Adrenal gland (tissue), 9 donors: ENCODE measurements at regions not wholly inside any gene's neighbourhood (a gene's known extent, or its start where the extent isn't known, plus 50 kb on each side); places are given as distances from the start of the nearest gene placed in this dataset.

ENCODE experiments used
- DNase-seq, 7 donors: peaks; one replicate each; pipeline ENCODE4 v3.0.0-alpha.2; 2019 to 2020
- H3K27ac ChIP-seq, 5 donors: fragments of 200-600 bp; sonication (generic) in 4 of 5; 1 replicate in 3 of 5; 2 replicates in 2 of 5; pipeline versions ENCODE4 v1.5.1 to v1.8.0; 2016 to 2020; ENCODE audit warnings: mild to moderate bottlenecking in 1 of 5
- H3K27me3 ChIP-seq: fragments of 200-600 bp; 2 replicates; pipeline ENCODE4 v1.8.0; 2021
- H3K36me3 ChIP-seq, 2 donors: fragments of 200-600 bp; replicated peaks in 1 of 2; 1 replicate in 1 of 2; 2 replicates in 1 of 2; pipeline versions ENCODE4 v1.5.1 to v1.8.0; 2018 to 2022
- H3K4me1 ChIP-seq, 2 donors: fragments of 200-600 bp; replicated peaks in 1 of 2; 1 replicate in 1 of 2; 2 replicates in 1 of 2; pipeline versions ENCODE4 v1.5.1 to v1.8.0; 2018 to 2021
- H3K4me3 ChIP-seq, 4 donors: fragments of 200-600 bp; sonication (generic) in 3 of 4; one replicate each; pipeline ENCODE4 v1.5.1; 2016 to 2018
- H3K9me3 ChIP-seq, 3 donors: fragments of 200-600 bp; sonication (generic) in 1 of 3; replicated peaks in 1 of 3; 1 replicate in 2 of 3; 2 replicates in 1 of 3; pipeline versions ENCODE4 v1.5.1 to v1.8.0; 2016 to 2021
- POLR2A ChIP-seq, 2 donors: fragments of 450-650 bp; IDR thresholded peaks; one replicate each; pipeline ENCODE4 v1.6.1; 2017; ENCODE audit warnings: antibody characterized with exemption in 2 of 2, mild to moderate bottlenecking in 2 of 2, moderate library complexity in 1 of 2
- WGBS, 4 donors: extraction: QIAGEN DNeasy Blood & Tissue Kit in 2 of 4; methylation state at CpG; one replicate each; pipeline versions ENCODE4 v1.1.5 to v1.1.7; 2013 to 2017; 5-methylcytosine and 5-hydroxymethylcytosine counted together
- intact Hi-C, 2 donors: fragments of 100-400 bp; cut with DNase I; formaldehyde crosslinking; loops; one replicate each; pipeline versions ENCODE4 v1.14.1 to v1.15.0; 2022 to 2023
- TF ChIP-seq, protein P1 (sequence below), 6 experiments: fragments of 450-650 bp in 4 of 6; fragments of 200-600 bp in 2 of 6; sonication (generic) in 1 of 6; IDR thresholded peaks; 1 replicate in 5 of 6; 2 replicates in 1 of 6; pipeline versions ENCODE4 v1.5.1 to v1.8.0; 2016 to 2021; ENCODE audit warnings: antibody characterized with exemption in 6 of 6, mild to moderate bottlenecking in 2 of 6, moderate library complexity in 1 of 6
- donor health status: healthy with polysubstance abuse.
- donor health status: Bipolar disorder and iron deficiency.
- donor health status: DM: yes; HTN: yes; CAD: no.
- donor health status: DM: no; HTN: no; CAD: no.
- donor health status: DM: no; HTN: no; CAD: no.

GRCh38 chr6:105746130-105746505 lies 340.0 kb upstream of the PRDM1 start:
- no peaks in the 10 kb centered on the region for H3K36me3 ChIP-seq
- no peaks in the 10 kb centered on the region for H3K4me1 ChIP-seq
- no peak for DNase-seq
- intact Hi-C loops = no loop called here
- H3K9me3 ChIP-seq = no peaks in the 10 kb centered on the region
- whole genome bisulfite sequencing, 4 donors = 26 to 56% (median 29%) methylated on average over 1 of the region's 1 CpG
- H3K27ac ChIP-seq = no peak overlapping the region
- no peak overlapping the region for H3K4me3 ChIP-seq
- no peak for TF ChIP-seq POLR2A (IDR thresholded peaks at IDR 0.05)
- TF ChIP-seq, protein P1, sequence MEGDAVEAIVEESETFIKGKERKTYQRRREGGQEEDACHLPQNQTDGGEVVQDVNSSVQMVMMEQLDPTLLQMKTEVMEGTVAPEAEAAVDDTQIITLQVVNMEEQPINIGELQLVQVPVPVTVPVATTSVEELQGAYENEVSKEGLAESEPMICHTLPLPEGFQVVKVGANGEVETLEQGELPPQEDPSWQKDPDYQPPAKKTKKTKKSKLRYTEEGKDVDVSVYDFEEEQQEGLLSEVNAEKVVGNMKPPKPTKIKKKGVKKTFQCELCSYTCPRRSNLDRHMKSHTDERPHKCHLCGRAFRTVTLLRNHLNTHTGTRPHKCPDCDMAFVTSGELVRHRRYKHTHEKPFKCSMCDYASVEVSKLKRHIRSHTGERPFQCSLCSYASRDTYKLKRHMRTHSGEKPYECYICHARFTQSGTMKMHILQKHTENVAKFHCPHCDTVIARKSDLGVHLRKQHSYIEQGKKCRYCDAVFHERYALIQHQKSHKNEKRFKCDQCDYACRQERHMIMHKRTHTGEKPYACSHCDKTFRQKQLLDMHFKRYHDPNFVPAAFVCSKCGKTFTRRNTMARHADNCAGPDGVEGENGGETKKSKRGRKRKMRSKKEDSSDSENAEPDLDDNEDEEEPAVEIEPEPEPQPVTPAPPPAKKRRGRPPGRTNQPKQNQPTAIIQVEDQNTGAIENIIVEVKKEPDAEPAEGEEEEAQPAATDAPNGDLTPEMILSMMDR (IDR thresholded peaks at IDR 0.05) = no peak
- no peaks in the 10 kb centered on the region for H3K27me3 ChIP-seq

- no peak overlapping the region for H3K27ac ChIP-seq
- DNase-seq = no peak
- intact Hi-C loops = no loop called here
- WGBS, 4 donors = 82 to 86% (median 83%) methylated on average over 2 of the region's 2 CpGs
- H3K36me3 ChIP-seq = no peaks in the 10 kb centered on the region
- TF ChIP-seq, protein P1 (IDR thresholded peaks at IDR 0.05) = no peak
- TF ChIP-seq POLR2A (IDR thresholded peaks at IDR 0.05) = no peak
- no peaks in the 10 kb centered on the region for H3K27me3 ChIP-seq
- no peak overlapping the region for H3K4me3 ChIP-seq
- H3K4me1 ChIP-seq = no peaks in the 10 kb centered on the region
- no peaks in the 10 kb centered on the region for H3K9me3 ChIP-seq
Observed at GRCh38 chr6:105745464-105746129, 340.5 kb upstream of the PRDM1 start.

GRCh38 chr6:105744815-105745214 lies 341.3 kb upstream of the PRDM1 start:
- Histone ChIP-seq H3K4me3 (no peak overlapping the region), H3K4me1 (no peaks in the 10 kb centered on the region), H3K36me3 (no peaks in the 10 kb centered on the region), H3K27ac (no peak overlapping the region), H3K9me3 (no peaks in the 10 kb centered on the region), H3K27me3 (no peaks in the 10 kb centered on the region)
- intact Hi-C loops = no loop called here
- TF ChIP-seq, protein P1 (IDR thresholded peaks at IDR 0.05) = no peak
- TF ChIP-seq POLR2A (IDR thresholded peaks at IDR 0.05) = no peak
- no peak for DNase-seq
- WGBS, 4 donors = 80 to 86% (median 85%) methylated on average over 1 of the region's 1 CpG

DNA sequence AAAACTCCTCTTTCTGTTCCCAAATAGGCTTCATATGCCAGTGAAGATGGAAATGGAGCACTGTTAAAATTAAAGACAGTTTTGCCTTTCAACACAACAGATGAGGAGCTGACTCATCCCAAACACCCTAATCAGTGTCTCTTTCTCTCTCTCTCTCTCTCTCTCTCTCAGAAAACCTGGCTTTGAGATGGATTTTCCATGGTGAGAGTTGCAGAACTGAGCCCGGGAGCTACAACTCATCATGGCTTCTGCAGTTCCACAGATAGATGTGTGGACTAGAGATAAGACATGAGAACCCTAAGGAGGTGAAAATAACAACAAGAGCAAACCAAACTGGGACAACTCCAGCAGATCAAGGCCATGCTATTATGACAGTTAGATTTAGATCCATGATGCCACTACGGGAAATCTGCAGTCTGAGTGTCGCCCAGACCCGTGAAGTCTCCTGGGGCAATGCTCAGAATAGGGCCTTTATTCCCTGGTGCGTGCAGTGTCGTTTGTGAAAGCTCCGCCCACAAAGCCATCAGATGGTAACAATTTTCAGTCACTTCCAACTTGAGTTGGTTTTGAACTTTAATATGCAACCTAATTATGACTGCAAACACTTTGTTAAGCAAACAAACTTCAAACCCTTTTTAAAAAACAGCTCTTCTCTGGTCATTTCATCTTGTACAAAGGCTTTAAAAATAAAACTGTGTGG lies 338.2 kb upstream of the PREP start:
- 55 to 71% (median 66%) methylated on average over 7 of the region's 7 CpGs for WGBS, 4 donors
- H3K27me3 ChIP-seq = no peaks in the 10 kb centered on the region
- intact Hi-C loops = no loop called here
- H3K4me3 ChIP-seq = no peak overlapping the region
- peak in 3 of 7 donors; percentile 11 to 44 (median 25) for DNase-seq
- no peaks in the 10 kb centered on the region for H3K36me3 ChIP-seq
- no peak for TF ChIP-seq POLR2A (IDR thresholded peaks at IDR 0.05)
- TF ChIP-seq, protein P1 (IDR thresholded peaks at IDR 0.05) = no peak
- no peaks in the 10 kb centered on the region for H3K9me3 ChIP-seq
- H3K4me1 ChIP-seq = no peaks in the 10 kb centered on the region
- no peak overlapping the region for H3K27ac ChIP-seq
